Small intestine (tissue), 7 donors: ENCODE measurements at regions not wholly inside any gene's neighbourhood (a gene's known extent, or its start where the extent isn't known, plus 50 kb on each side); places are given as distances from the start of the nearest gene placed in this dataset.

ENCODE experiments used
- DNase-seq, 2 donors: peaks; one replicate each; pipeline versions ENCODE4 v3.0.0 to v3.0.0-alpha.2; 2013
- FAIRE-seq: peaks from 2 replicates; lab custom pipeline; 2012; peaks lifted over from hg19 to GRCh38; lab: Jason Lieb, UNC
- H3K27ac ChIP-seq, 3 donors: one replicate each; pipeline ENCODE4 v1.5.1; 2013; ENCODE audit warnings: low read length in 2 of 3, mild to moderate bottlenecking in 2 of 3, control low read depth in 1 of 3, inconsistent platforms in 1 of 3, low read depth in 1 of 3, moderate library complexity in 1 of 3
- H3K27me3 ChIP-seq, 3 donors: one replicate each; pipeline ENCODE4 v1.6.1; 2013; ENCODE audit warnings: low read length in 3 of 3, inconsistent platforms in 1 of 3; ENCODE audit not compliant: control insufficient read depth in 3 of 3, insufficient read depth in 3 of 3
- H3K36me3 ChIP-seq, 3 donors: one replicate each; pipeline ENCODE4 v1.6.1; 2013; ENCODE audit warnings: low read length in 3 of 3, inconsistent platforms in 1 of 3, low read depth in 1 of 3, mild to moderate bottlenecking in 1 of 3, moderate library complexity in 1 of 3; ENCODE audit not compliant: control insufficient read depth in 3 of 3, insufficient read depth in 2 of 3
- H3K4me1 ChIP-seq, 3 donors: one replicate each; pipeline ENCODE4 v1.6.1; 2013; ENCODE audit warnings: low read length in 2 of 3, inconsistent platforms in 1 of 3, low read depth in 1 of 3, mild to moderate bottlenecking in 1 of 3, moderate library complexity in 1 of 3; ENCODE audit not compliant: control insufficient read depth in 3 of 3, insufficient read depth in 2 of 3
- H3K4me3 ChIP-seq, 3 donors: one replicate each; pipeline ENCODE4 v1.5.1; 2013; ENCODE audit warnings: low read length in 3 of 3, control low read depth in 1 of 3, inconsistent platforms in 1 of 3, low read depth in 1 of 3, mild to moderate bottlenecking in 1 of 3, moderate library complexity in 1 of 3
- H3K9me3 ChIP-seq, 2 donors: one replicate each; pipeline ENCODE4 v1.6.1; 2013; ENCODE audit warnings: low read depth in 1 of 2, low read length in 1 of 2; ENCODE audit not compliant: control insufficient read depth in 2 of 2, insufficient read depth in 1 of 2
- WGBS, 3 donors: extraction: QIAGEN DNeasy Blood & Tissue Kit; methylation state at CpG; one replicate each; pipeline ENCODE4 v1.1.7; 2013; 5-methylcytosine and 5-hydroxymethylcytosine counted together
- donor health status: healthy with polysubstance abuse.
- donor health status: control.
- donor health status: control.
- donor health status: Bipolar disorder and iron deficiency.
- donor health status: healthy.

DNA sequence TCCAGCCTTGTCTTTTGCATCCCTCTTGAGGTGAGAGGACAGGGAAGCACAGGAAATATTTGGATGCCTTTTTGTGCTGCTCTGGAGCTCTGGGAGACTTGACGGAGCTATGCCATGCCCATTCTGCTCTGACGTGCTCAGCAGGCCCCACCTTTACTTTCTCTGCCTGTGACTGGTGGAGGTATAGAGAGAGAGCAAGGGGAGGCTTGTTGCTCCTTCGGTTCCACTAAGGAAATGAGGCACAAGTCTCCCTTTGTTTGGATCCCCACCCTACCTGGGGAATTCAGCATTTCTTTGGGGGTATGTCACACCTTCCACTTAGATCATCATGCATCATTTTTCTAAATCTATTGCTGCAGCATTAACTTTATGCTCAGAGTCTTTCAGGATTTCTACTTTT is 121.8 kb upstream of the CNTLN start:
- no peak overlapping the region for H3K27ac ChIP-seq
- DNase-seq = no peak
- no peaks in the 10 kb centered on the region for H3K27me3 ChIP-seq
- WGBS, 3 donors = 64 to 73% (median 69%) methylated on average over 3 of the region's 3 CpGs
- no peaks in the 10 kb centered on the region for H3K9me3 ChIP-seq
- peaks cover 0 to 17% (median 0%) of the 10 kb centered on the region in 3 donors for H3K4me1 ChIP-seq
- H3K4me3 ChIP-seq = no peak overlapping the region
- no peaks in the 10 kb centered on the region for H3K36me3 ChIP-seq
- FAIRE-seq = no peak

DNA sequence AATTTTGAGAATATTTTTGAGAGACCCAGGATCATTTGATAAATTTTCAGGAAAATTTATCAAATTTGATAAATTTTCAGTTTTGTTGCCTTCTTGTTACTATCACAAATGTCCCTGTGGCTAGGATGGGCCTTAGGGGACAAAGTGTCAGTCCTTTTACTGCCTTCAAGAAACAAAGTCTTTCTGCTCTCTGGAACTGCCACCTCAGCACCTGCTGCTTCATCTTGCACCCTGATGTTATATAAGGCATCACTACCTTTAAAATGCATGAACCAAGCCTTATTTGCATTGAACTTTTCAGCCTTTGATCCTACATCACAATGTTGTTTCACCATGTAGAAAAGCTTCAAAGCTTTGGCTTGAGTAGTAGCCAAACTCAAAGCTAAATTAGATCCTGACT is 123.0 kb upstream of the CNTLN start:
- H3K4me1 ChIP-seq = peaks cover 0 to 17% (median 0%) of the 10 kb centered on the region in 3 donors
- DNase-seq (peak in 1 of 2 donors; percentile 60), FAIRE-seq (no peak)
- H3K36me3 ChIP-seq = no peaks in the 10 kb centered on the region
- no peaks in the 10 kb centered on the region for H3K27me3 ChIP-seq
- no peaks in the 10 kb centered on the region for H3K9me3 ChIP-seq
- H3K4me3 ChIP-seq = no peak overlapping the region
- no peak overlapping the region for H3K27ac ChIP-seq

DNA sequence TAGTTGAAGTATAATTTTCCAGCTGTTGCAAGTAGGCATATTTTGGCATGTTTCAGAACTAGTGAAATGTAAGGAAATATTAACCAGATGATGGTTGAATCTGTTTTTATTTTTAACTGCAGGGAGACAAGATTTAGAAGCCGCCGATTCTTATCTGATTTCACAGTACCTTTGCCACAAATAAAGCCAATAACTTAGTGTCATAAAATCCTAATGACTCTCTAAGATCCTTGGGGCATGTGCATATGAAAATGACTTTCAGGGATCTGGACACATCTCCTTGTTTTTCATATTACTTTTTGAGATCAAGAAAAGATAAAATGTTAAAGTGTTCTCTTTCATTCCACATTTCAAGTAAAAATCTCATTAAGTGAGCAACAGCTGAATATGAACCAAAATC is 125.8 kb upstream of the CNTLN start:
- Histone ChIP-seq H3K27ac (no peak overlapping the region), H3K36me3 (no peaks in the 10 kb centered on the region), H3K27me3 (no peaks in the 10 kb centered on the region), H3K9me3 (no peaks in the 10 kb centered on the region), H3K4me1 (peaks cover 0 to 29% (median 0%) of the 10 kb centered on the region in 3 donors), H3K4me3 (no peak overlapping the region)
- FAIRE-seq = no peak
- DNase-seq = no peak
- 13 to 65% (median 22%) methylated on average over 2 of the region's 2 CpGs for WGBS, 3 donors

DNA sequence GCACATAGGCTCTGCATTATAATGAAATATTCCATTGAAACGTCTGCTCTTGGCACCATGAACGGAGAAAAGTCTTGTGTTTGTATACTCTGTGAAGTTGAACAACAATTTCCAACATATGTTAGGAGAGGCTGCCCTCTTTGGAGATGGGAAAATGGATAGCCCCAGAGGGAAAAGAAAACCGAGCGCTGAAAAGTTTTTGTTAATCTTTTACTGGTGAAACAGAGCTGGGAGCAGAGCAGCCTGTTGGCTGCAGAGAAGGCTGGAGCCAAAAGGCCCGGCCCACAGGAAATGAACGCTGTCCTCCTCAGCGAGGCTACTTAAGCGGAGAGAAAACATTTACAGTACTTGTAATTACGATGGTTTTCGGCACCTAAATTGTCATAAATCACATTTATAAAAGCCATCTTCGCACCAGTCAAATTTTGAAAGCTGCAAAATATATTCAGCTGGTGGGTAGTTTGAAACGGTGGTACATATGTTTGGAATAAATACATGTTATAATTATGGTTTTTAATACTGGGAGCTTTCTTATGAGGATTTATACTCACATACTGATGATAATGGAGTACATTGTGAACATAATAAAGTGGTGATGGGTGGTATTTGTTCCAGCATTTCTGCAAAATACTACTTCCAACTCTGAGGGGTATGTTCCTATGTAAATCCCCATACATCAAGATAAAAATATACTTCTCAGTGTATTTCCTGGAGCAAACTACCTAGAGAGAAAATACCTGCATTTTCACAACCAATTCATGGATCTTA is 129.6 kb upstream of the CNTLN start:
- Histone ChIP-seq H3K36me3 (no peaks in the 10 kb centered on the region), H3K27ac (peak overlapping the region in 2 of 3 donors; percentile 31 to 58), H3K27me3 (no peaks in the 10 kb centered on the region), H3K4me3 (peak overlapping the region in 1 of 3 donors; percentile 9), H3K9me3 (no peaks in the 10 kb centered on the region), H3K4me1 (peaks cover 0 to 12% (median 0%) of the 10 kb centered on the region in 3 donors)
- no peak for FAIRE-seq
- peak; percentile 57 to 79 for DNase-seq
- WGBS, 3 donors = 9 to 14% (median 14%) methylated on average over 12 of the region's 12 CpGs

DNA sequence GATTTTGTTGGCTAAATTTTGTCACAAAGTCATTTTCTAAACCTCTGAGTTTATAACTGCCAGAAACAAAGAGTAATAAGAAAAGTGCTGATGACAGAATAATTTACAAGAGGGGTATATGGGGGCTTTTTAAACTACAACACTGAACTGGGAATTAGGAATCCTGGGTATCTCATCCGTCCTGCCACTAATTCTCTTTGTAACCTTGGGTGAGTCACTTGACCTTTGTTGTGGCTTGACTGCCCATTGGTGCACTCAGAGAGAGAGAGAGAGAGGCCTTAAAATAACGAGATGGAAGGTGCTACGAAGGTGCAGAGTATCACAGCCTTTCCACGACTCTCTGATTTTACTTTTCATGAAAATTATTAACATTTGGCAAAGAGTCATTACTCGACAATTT is 130.3 kb upstream of the CNTLN start:
- Histone ChIP-seq H3K27ac (peak overlapping the region in 1 of 3 donors; percentile 58), H3K27me3 (no peaks in the 10 kb centered on the region), H3K4me3 (no peak overlapping the region), H3K9me3 (peaks cover 0 to under 1% of the 10 kb centered on the region in 2 donors), H3K36me3 (no peaks in the 10 kb centered on the region), H3K4me1 (peaks cover 0 to 12% (median 0%) of the 10 kb centered on the region in 3 donors)
- DNase-seq (no peak), FAIRE-seq (no peak)
- WGBS, 3 donors = 35 to 55% (median 51%) methylated on average over 5 of the region's 5 CpGs

DNA sequence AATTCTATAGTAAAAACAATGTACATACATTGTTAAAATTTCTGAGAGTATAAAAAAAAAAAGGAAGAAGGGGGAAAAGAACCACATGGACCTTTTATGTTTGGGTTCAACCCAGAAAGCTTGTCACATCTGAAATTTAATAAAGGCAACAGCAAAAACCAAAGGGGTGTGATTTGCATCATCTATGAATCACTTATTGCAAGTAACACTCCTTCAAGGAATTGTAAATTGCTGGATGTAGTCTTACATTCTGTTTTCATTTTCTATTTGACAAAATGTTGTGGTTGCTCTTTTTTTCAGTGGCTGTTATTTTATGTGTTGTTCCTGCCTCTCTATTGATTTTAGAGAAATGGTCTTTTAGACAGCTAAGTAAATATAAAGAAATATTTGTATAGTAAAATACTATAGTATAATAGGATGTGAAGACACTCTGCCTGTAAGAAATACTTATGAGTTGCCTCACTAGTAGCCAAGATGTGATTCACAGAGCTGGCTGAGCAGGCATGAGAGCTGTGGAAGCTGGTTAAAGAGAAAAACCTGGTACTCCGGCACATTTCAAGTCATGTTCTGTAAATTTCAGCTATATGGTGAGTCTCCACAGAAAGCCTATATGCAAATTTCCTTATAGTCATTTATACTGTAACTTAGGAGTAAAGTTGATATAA is 131.1 kb upstream of the CNTLN start:
- no peaks in the 10 kb centered on the region for H3K27me3 ChIP-seq
- no peaks in the 10 kb centered on the region for H3K36me3 ChIP-seq
- no peak overlapping the region for H3K4me3 ChIP-seq
- FAIRE-seq (no peak), DNase-seq (no peak)
- H3K9me3 ChIP-seq = peaks cover under 1 to 1% of the 10 kb centered on the region in 2 donors
- no peak overlapping the region for H3K27ac ChIP-seq
- peaks cover 0 to 12% (median 0%) of the 10 kb centered on the region in 3 donors for H3K4me1 ChIP-seq
- WGBS, 3 donors = 93 to 100% (median 96%) methylated on average over 1 of the region's 1 CpG

DNA sequence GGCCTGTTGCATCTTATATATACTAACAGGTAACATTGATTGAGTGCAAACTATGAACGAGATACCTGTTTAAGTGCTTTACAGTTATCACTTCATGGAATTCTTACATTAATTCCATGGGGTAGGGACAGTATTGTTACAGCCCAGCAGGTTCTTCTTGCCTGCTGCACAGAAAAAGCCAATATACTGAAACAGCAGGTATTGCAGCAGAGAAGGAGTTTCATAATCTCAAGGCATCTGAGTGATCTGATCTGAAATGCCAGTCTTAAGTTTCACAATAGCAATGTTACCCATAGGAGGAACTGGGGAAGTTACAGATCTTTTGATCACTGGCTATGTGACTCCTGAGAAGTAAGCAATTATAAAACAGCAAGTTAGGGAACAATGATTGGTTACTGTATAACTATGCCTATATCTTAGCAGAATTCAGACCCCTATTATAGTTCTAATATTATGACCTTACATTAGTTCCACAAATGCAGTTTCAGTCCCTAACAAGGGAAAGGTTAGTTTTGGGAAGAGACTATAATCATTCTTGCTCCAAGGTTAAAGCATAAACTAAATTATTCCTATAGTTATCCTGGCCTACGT is 126.5 kb upstream of the BNC2 start:
- Histone ChIP-seq H3K9me3 (peaks cover 1 to 10% of the 10 kb centered on the region in 2 donors), H3K27me3 (no peaks in the 10 kb centered on the region), H3K27ac (no peak overlapping the region), H3K4me1 (no peaks in the 10 kb centered on the region), H3K36me3 (no peaks in the 10 kb centered on the region), H3K4me3 (no peak overlapping the region)
- 78 to 93% (median 90%) methylated on average over 2 of the region's 2 CpGs for WGBS, 3 donors
- no peak for DNase-seq
- FAIRE-seq = no peak

DNA sequence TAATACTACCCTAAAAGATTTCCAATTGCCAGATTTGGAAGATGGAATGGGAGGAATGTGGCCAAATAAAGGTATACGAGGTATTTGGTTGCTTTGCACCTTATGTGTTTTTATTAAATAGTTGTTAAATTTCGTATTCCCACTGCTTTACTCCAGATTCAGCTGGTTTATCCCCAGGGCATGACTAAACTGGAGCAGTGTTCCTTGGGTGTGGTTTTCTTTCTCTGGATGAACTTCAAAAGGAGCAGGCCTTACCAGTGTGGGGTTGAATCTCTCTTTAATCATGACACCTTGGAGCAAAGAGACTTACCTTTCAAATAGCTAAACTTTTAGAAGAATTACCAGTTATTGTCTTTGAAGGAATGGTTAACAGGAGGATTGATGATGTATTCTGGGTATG is 121.7 kb upstream of the BNC2 start:
- WGBS, 3 donors = 51 to 78% (median 62%) methylated on average over 2 of the region's 2 CpGs
- H3K27me3 ChIP-seq = no peaks in the 10 kb centered on the region
- no peak overlapping the region for H3K4me3 ChIP-seq
- H3K9me3 ChIP-seq = no peaks in the 10 kb centered on the region
- no peaks in the 10 kb centered on the region for H3K4me1 ChIP-seq
- FAIRE-seq (no peak), DNase-seq (no peak)
- no peak overlapping the region for H3K27ac ChIP-seq
- no peaks in the 10 kb centered on the region for H3K36me3 ChIP-seq
